Psoas muscle (tissue), 7 donors: ENCODE measurements at regions not wholly inside any gene's neighbourhood (a gene's known extent, or its start where the extent isn't known, plus 50 kb on each side); places are given as distances from the start of the nearest gene placed in this dataset.
"Not testable (repeated sequence)": the region's sequence is repeated elsewhere in the genome, so short reads cannot be mapped to it uniquely, and the experiment has no call there.

Experiments used
- ATAC-seq, 4 donors: fragments of 200-7000 bp; cut with Tn5 transposase; one replicate each; pipeline ENCODE4 v1.9.1; 2020; ENCODE audit warnings: moderate library complexity in 3 of 4, mild to moderate bottlenecking in 2 of 4
- DNase-seq, 2 donors: peaks; one replicate each; pipeline ENCODE4 v3.0.0-alpha.2; 2020
- H3K27ac ChIP-seq: fragments of 200-600 bp; one replicate; pipeline ENCODE4 v1.8.0; 2022
- H3K27me3 ChIP-seq, 3 donors: fragments of 200-600 bp in 1 of 3; one replicate each; pipeline versions ENCODE4 v1.6.1 to v1.8.0; 2013 to 2022; ENCODE audit warnings: low read length in 2 of 3, mild to moderate bottlenecking in 2 of 3, moderate library complexity in 1 of 3; ENCODE audit not compliant: insufficient read depth in 3 of 3
- H3K36me3 ChIP-seq, 2 donors: fragments of 200-600 bp in 1 of 2; one replicate each; pipeline versions ENCODE4 v1.6.1 to v1.8.0; 2013 to 2022; ENCODE audit warnings: low read depth in 1 of 2, mild to moderate bottlenecking in 1 of 2, moderate library complexity in 1 of 2; ENCODE audit not compliant: insufficient read depth in 1 of 2
- H3K4me1 ChIP-seq: fragments of 200-600 bp; one replicate; pipeline ENCODE4 v1.8.0; 2022
- H3K4me3 ChIP-seq: fragments of 200-600 bp; one replicate; pipeline ENCODE4 v1.8.0; 2022; ENCODE audit warnings: mild to moderate bottlenecking
- H3K9me3 ChIP-seq: fragments of 200-600 bp; one replicate; pipeline ENCODE4 v1.8.0; 2022
- WGBS, 3 donors: extraction: QIAGEN DNeasy Blood & Tissue Kit; methylation state at CpG; one replicate each; pipeline versions ENCODE4 v1.1.6 to v1.1.7; 2013; 5-methylcytosine and 5-hydroxymethylcytosine counted together
- intact Hi-C, 2 donors: fragments of 100-400 bp; cut with DNase I; formaldehyde crosslinking; loops; one replicate each; pipeline versions ENCODE4 v1.11.0 to v1.14.2; 2022
- TF ChIP-seq, protein P1 (sequence below): fragments of 200-600 bp; IDR thresholded peaks from one replicate; pipeline ENCODE4 v1.8.0; 2022; ENCODE audit warnings: antibody characterized with exemption
- donor health status: healthy with polysubstance abuse.
- donor health status: DM: no; HTN: no; CAD: no; lungs with moderate emphysema.
- donor health status: Bipolar disorder and iron deficiency.
- donor health status: healthy.
- donor health status: DM: yes; HTN: yes; CAD: no.
- donor health status: DM: no; HTN: no; CAD: no.
- donor health status: DM: yes; HTN: yes; CAD: no.

DNA sequence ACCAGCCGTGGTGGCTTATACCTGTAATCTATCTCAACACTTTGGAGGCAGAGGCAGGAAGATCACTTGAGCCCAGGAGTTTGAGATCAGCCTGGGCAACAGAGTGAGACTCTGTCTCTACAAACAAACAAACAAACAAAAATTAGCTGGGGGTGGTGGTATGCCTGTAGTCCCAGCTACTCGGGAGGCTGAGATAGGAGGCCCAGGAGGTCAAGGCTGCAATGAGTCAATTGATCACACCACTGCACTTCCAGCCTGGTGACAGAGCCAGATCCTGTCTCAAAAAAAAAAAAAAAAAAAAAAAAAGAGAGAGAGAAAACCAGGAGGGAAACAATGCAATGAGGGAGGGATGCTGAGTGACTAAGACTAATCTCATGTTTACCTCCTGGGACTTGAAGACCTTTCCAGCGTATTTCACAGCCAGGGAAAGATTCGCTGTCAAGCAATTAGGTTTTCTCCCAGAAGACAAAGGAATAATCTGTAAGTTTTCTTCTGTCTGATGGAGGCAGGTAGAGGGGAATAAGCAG, 51.1 kb upstream of the MIER3 start:
- Histone ChIP-seq H3K27me3 (peaks cover 0 to 3% (median 0%) of the 10 kb centered on the region in 3 donors), H3K4me3 (no peak overlapping the region), H3K27ac (no peak overlapping the region), H3K4me1 (no peaks in the 10 kb centered on the region), H3K9me3 (no peaks in the 10 kb centered on the region), H3K36me3 (no peaks in the 10 kb centered on the region)
- DNase-seq (no peak), ATAC-seq (no peak)
- TF ChIP-seq, protein P1, sequence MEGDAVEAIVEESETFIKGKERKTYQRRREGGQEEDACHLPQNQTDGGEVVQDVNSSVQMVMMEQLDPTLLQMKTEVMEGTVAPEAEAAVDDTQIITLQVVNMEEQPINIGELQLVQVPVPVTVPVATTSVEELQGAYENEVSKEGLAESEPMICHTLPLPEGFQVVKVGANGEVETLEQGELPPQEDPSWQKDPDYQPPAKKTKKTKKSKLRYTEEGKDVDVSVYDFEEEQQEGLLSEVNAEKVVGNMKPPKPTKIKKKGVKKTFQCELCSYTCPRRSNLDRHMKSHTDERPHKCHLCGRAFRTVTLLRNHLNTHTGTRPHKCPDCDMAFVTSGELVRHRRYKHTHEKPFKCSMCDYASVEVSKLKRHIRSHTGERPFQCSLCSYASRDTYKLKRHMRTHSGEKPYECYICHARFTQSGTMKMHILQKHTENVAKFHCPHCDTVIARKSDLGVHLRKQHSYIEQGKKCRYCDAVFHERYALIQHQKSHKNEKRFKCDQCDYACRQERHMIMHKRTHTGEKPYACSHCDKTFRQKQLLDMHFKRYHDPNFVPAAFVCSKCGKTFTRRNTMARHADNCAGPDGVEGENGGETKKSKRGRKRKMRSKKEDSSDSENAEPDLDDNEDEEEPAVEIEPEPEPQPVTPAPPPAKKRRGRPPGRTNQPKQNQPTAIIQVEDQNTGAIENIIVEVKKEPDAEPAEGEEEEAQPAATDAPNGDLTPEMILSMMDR: no peak
- 42 to 62% (median 59%) methylated on average over 4 of the region's 4 CpGs for WGBS, 3 donors
- intact Hi-C loops: no loop called here

DNA sequence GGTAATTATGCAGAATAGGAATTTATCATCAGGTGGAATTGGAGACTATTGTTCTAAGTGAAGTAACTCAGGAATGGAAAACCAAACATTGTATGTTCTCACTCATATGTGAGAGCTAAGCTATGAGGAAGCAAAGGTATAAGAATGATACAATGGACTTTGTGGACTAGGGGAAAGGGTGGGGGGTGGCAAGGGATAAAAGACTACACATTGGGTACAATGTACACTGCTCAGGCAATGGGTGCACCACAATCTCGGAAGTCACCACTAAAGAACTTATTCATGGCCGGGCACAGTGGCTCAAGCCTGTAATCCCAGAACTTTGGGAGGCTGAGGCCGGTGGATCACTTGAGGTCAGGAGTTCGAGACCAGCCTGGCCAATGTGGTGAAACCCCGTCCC, 51.6 kb upstream of the MIER3 start:
- H3K36me3 ChIP-seq, H3K27me3 ChIP-seq, ATAC-seq, intact Hi-C loops, H3K4me3 ChIP-seq, H3K4me1 ChIP-seq, H3K27ac ChIP-seq, H3K9me3 ChIP-seq, DNase-seq: not testable (repeated sequence)
- 89 to 93% (median 90%) methylated on average over 5 of the region's 5 CpGs for WGBS, 3 donors

DNA sequence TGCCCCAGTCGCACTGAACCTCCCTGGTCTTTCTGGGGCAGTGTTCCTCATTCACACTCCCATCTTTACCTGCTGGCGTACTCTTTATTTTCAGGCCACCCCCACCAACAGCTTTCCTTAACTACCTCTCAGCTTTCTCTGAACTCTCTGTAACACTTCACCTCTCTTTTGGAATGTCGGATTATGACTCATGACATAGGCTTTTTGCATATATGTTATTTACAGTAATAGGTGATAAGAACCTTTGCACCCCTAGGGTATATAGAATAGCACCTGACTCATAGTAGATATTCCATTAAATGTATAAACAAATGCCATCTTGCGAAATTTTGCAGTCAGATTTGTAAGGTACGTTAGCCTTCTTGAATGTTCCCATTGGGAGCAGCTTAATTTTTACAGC, 52.9 kb upstream of the MIER3 start:
- intact Hi-C loops: no loop called here
- peaks cover 0 to 3% (median 0%) of the 10 kb centered on the region in 3 donors for H3K27me3 ChIP-seq
- H3K4me1 ChIP-seq: no peaks in the 10 kb centered on the region
- no peak overlapping the region for H3K27ac ChIP-seq
- H3K36me3 ChIP-seq: no peaks in the 10 kb centered on the region
- DNase-seq (no peak), ATAC-seq (no peak)
- 83 to 89% (median 89%) methylated on average over 5 of the region's 5 CpGs for WGBS, 3 donors
- no peaks in the 10 kb centered on the region for H3K9me3 ChIP-seq
- TF ChIP-seq, protein P1: no peak
- H3K4me3 ChIP-seq: no peak overlapping the region

DNA sequence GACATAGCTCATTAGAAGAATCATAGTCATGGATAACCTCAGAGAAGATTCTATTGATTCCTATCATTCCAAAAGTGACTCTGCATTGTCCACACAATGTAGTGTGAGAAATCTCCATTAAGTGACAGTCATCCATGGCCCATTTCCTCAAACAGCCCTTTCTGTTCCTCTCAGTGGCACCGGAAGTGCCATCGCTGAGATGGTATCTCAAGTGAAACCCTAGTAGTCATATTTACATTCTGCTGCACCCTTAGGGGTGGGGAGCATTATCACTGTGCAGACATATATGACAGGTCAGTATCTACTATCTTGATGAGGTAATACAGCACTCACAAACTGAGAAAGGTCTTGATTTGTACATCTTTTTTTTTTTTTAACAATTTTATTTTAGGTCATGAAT, 55.4 kb upstream of the MIER3 start:
- Histone ChIP-seq H3K36me3 (no peaks in the 10 kb centered on the region), H3K4me1 (no peaks in the 10 kb centered on the region), H3K9me3 (no peaks in the 10 kb centered on the region), H3K27ac (no peak overlapping the region), H3K27me3 (peaks cover 0 to 3% (median 0%) of the 10 kb centered on the region in 3 donors), H3K4me3 (no peak overlapping the region)
- DNase-seq (no peak), ATAC-seq (no peak)
- TF ChIP-seq, protein P1: no peak
- WGBS, 3 donors: 85 to 93% (median 90%) methylated on average over 2 of the region's 2 CpGs
- intact Hi-C loops: no loop called here

DNA sequence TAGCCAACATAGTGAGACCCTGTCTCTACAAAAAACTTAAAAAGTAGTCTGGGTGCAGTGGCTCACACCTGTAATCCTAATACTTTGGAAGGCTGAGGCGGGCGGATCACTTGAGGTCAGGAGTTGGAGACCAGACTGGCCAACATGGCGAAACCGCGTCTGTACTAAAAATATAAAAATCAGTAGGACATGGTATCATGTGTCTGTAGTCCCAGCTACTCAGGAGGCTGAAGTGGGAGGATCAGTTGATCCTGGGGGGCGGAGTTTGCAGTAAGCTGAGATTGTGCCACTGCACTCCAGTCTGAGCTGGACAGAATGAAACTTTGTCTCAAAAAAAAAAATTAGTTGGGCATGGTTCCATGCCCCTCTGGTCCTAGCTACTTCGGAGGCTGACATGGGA, 57.9 kb upstream of the MIER3 start:
- Histone ChIP-seq H3K4me1 (no peaks in the 10 kb centered on the region), H3K27me3 (no peaks in the 10 kb centered on the region), H3K9me3 (no peaks in the 10 kb centered on the region), H3K36me3 (no peaks in the 10 kb centered on the region), H3K4me3 (no peak overlapping the region), H3K27ac (no peak overlapping the region)
- DNase-seq: no peak
- ATAC-seq: no peak
- intact Hi-C loops: no loop called here
- TF ChIP-seq, protein P1: no peak
- 62 to 83% (median 66%) methylated on average over 7 of the region's 7 CpGs for WGBS, 3 donors
